Femur (tissue), 1 donor: ENCODE measurements at regions not wholly inside any gene's neighbourhood (a gene's known extent, or its start where the extent isn't known, plus 50 kb on each side); places are given as distances from the start of the nearest gene placed in this dataset.
A peak's percentile ranks its signal among the peaks of the same experiment; 100 is the strongest.
"Not testable (repeated sequence)": the region's sequence is repeated elsewhere in the genome, so short reads cannot be mapped to it uniquely, and the experiment has no call there.

Experiments used
- DNase-seq: peaks from one replicate; pipeline ENCODE4 v3.0.0-alpha.2; 2017

- DNase-seq, result no peak
These were observed 1126.3 kb downstream of the SORCS1 start for GRCh38 chr10:106038246-106038645.

GRCh38 chr10:106033065-106033464 is 1131.4 kb downstream of the SORCS1 start:
- no peak for DNase-seq

GRCh38 chr10:106032450-106033002 is 1132.0 kb downstream of the SORCS1 start:
- DNase-seq, result no peak

DNA sequence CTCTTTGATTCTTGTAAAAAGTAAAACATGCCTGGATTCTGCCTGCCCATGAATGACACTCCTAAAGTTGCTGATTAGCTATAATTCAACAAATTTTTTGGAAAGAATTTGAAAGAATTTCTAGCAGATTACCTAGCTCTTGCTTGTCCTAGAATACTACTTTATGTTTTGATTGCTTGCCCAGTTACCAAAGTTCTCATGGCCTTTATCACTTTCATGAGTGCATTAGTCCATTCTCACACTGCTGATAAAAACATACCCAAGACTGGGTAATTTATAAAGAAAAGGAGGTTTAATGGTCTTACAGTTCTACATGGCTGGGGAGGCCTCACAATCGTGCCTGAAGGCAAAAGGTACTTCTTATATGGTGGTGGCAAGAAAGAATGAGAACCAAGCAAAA is 1137.3 kb downstream of the SORCS1 start:
- no peak for DNase-seq

DNA sequence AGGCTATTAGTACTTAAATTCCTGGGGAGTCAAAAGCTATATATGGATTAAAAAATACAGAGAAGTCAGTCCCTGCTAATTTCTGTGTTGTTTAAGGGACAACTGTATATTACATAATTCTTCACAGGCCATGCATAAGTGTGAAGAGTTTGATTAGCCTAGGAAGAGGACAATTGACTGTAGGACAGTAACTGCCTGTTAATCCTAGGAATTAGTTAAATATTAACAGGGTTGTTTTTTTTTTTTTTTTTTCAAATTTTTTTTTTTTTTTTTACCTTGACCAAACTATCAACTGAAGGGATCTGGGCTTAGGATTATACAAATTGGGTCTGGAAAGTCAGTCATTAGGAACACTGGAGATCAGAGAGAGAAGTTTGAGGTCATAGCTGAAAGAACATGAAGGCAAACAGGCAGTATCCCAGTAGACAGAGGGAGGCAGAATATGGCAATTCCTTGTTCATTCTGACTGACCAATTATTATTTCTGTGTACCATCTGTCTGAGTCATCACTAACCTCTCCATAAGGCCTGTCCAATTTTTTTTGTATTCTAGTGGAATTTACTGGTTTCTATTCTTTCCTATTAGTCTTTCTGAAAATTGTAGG is 1139.2 kb downstream of the SORCS1 start:
- DNase-seq, result no peak

DNA sequence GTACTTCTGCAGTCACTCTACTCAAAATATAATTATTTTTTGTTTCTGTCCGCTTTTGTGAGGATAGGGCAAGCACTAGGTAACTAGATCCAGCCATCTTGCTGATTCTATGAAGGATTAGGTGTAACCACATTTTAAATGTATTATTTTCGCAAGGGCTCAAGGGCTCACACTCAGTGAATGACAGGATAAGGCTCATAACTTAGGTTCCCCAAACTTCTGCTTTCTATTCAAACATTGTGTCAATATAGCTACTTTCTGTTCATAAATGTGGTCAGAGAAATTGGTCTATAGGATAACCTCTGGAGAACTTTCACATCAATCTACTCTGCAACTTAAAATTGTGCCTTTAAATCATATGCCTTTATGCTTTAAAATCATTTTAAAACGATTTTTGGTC is 1141.2 kb downstream of the SORCS1 start:
- no peak for DNase-seq

- not testable (repeated sequence) for DNase-seq
These were observed 1144.9 kb downstream of the SORCS1 start for GRCh38 chr10:106019559-106019958.

DNA sequence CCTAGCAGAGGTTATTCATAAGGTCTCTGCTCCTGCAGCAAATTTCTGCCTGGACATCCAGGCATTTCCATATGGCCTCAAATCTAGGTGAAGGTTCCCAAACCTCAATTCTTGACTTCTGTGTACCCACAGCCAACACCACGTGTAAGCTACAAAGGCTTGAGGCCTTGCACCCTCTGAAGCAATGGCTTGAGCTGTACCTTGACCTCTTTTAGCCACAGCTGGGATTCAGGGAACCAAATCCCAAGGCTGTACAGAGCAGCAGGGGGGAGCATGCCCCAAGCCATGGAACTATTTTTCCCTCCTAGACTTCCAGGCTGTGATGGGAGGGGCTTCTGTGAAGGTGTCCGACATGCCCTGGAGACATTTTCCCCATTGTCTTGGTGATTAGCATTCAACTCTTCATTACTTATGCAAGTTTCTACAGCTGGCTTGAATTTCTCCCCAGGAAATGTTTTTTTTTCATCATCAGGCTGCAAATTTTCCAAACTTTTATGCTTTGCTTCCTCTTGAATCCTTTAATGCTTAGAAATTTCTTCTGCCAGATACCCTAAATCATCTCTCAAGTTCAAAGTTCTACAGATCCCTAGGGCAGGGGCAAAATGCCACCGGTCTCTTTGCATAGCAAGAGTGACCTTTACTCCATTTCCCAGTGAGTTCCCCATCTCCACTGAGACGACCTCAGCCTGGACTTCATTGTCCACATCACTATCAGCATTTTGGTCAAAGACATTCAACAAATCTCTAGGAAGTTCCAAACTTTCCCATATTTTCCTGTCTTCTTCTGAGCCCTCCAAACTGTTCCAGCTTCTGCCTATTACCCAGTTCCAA is 1148.9 kb downstream of the SORCS1 start:
- DNase-seq, result not testable (repeated sequence)

- no peak for DNase-seq
These were observed 1153.3 kb downstream of the SORCS1 start for GRCh38 chr10:106011250-106011649.

DNA sequence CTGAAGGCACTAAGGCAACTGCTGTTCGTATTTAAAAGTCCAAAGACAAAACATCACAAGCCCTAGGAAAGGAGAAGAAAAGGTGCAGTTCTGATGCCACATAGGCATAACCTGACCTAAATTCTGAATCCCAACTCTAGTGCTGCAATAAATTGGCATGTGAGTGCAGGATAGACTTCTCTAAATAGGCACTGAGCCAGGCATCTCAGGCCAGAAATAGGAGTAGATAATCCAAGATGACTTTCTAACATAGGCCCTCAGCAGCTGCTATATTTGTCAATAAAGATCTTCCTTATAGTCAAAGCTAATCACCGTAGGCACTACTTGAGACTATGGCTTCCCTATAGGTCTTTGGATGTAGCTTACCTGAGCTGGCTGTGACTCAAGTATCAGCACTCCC is 1163.8 kb downstream of the SORCS1 start:
- DNase-seq, result no peak

- no peak for DNase-seq
These were observed 1170.9 kb downstream of the SORCS1 start for GRCh38 chr10:105993609-105994008.

GRCh38 chr10:105992928-105993327 is 1171.6 kb downstream of the SORCS1 start:
- no peak for DNase-seq

DNA sequence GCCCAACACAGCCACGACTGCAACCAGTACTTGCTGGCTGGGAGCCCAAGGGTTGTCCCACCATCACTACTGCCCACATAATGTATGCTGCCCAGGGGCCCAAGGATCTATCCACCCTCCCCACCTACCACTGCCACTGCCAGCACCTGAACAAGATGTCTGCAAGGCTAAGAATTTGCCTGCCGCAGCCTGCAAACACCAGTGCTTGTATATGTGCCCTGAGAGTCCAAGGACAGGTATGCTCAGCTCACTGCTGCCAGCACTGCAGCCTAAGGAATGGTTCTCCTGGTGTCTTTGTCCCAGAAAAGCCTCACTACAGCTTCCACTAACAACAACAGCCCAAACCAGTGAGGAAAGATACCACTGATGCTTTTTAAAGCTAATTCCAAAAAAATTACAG is 1174.0 kb downstream of the SORCS1 start:
- DNase-seq, result no peak

GRCh38 chr10:105989995-105990394 is 1174.5 kb downstream of the SORCS1 start:
- no peak for DNase-seq

DNA sequence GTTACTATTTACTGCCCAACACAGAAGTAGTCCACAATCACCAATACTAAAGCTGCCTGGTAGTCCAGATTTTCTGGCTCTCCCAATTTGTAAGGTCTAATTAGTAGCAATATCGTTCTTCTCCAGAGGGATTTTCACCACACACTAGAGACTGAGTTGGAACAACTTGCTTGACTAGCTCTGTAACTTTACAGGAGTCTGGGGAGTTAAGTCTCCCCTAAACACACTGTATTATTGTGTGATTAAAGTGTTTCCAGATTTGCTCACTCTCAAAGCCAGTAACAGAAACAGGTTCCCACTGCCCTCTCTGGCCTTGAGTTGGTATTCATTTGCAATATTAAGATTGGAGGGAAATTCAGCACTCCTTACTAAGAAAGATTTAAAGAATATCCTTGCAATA is 1175.7 kb downstream of the SORCS1 start:
- no peak for DNase-seq

- DNase-seq, result peak; percentile 55
These were observed 1177.4 kb downstream of the SORCS1 start for GRCh38 chr10:105986912-105987635.

DNA sequence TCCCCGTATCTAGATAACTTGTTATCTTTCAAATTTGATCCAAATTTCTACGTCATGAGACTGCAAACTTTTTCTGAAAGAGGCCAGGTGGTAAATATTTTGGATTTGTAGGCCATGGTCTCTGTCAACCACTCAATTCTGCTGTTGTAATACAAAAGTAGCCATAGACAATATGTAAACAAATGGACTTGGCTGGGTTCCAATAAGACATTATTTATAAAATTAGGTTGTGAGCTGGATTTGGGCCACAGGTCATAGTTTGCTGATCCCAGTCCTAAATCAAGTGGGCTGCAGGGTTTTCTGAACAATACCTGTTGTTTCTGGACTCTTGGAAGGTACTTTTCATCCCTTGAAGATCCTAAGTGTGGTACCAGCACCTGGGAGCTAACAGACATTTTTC is 1178.0 kb downstream of the SORCS1 start:
- no peak for DNase-seq

- DNase-seq, result no peak
These were observed 1181.8 kb downstream of the SORCS1 start for GRCh38 chr10:105982735-105983134.

DNA sequence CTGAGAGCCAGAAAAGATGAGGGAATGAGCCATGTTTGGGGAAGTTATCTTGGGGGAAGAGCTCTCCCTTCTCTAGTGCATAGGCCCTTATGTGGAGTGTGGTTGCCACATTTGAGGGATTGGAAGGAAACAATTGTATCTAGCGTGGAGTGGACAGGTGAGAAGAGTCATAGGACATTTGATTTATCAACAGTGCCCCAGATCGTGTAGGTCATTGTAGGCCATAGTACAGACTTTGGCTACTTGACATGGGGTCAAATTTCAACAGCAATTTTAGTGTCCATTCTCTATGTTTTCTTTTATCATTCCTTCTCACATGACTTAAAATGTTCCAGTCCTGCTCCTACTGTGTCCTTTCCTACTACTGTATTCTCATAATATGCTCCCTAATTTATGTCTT is 1182.8 kb downstream of the SORCS1 start:
- DNase-seq, result no peak

- DNase-seq, result peak; percentile 33
These were observed 1189.6 kb downstream of the SORCS1 start for GRCh38 chr10:105974803-105975456.

- no peak for DNase-seq
These were observed 1190.6 kb downstream of the SORCS1 start for GRCh38 chr10:105973902-105974301.

- DNase-seq, result no peak
These were observed 1191.1 kb downstream of the SORCS1 start for GRCh38 chr10:105973360-105973759.

GRCh38 chr10:105971460-105971859 is 1193.0 kb downstream of the SORCS1 start:
- no peak for DNase-seq
